Fibroblast of lung (primary cell): ENCODE measurements at regions not wholly inside any gene's neighbourhood (a gene's known extent, or its start where the extent isn't known, plus 50 kb on each side); places are given as distances from the start of the nearest gene placed in this dataset.

ENCODE experiments used
- DNase-seq, 2 donors: peaks; one replicate each; pipeline versions ENCODE4 v3.0.0 to v3.0.0-alpha.2; 2010; ENCODE audit warnings: low read depth in 2 of 2
- H2AFZ ChIP-seq: 2 replicates; pipeline ENCODE4 v1.5.1; 2012; ENCODE audit warnings: low read length, control low read depth, inconsistent platforms
- H3K27ac ChIP-seq: 2 replicates; pipeline ENCODE4 v1.5.1; 2011; ENCODE audit warnings: low read length, control low read depth; ENCODE audit not compliant: insufficient read depth
- H3K27me3 ChIP-seq: 2 replicates; pipeline ENCODE4 v1.5.1; 2011; ENCODE audit warnings: mild to moderate bottlenecking, low read length; ENCODE audit not compliant: control insufficient read depth, insufficient read depth
- H3K36me3 ChIP-seq: 2 replicates; pipeline ENCODE4 v1.5.1; 2011; ENCODE audit warnings: low read length; ENCODE audit not compliant: control insufficient read depth, insufficient read depth
- H3K4me1 ChIP-seq: 2 replicates; pipeline ENCODE4 v1.5.1; 2011; ENCODE audit warnings: low read length; ENCODE audit not compliant: control insufficient read depth, insufficient read depth; ENCODE audit errors: extremely low read depth
- H3K4me2 ChIP-seq: 2 replicates; pipeline ENCODE4 v1.5.1; 2011; ENCODE audit warnings: low read length, control low read depth; ENCODE audit not compliant: insufficient read depth; ENCODE audit errors: extremely low read depth
- H3K4me3 ChIP-seq, 4 experiments: fragments of 200-600 bp in 1 of 4; sonication (generic) in 1 of 4; replicated peaks in 1 of 4; 2 replicates each; pipeline ENCODE4 v1.5.1; 2011 to 2016; ENCODE audit warnings: low read length in 4 of 4, low read depth in 3 of 4, mild to moderate bottlenecking in 3 of 4, control low read depth in 2 of 4, inconsistent platforms in 1 of 4, mixed read lengths in 1 of 4; ENCODE audit not compliant: insufficient read depth in 1 of 4; ENCODE audit errors: control extremely low read depth in 1 of 4
- H3K79me2 ChIP-seq: 2 replicates; pipeline ENCODE4 v1.5.1; 2012; ENCODE audit warnings: mild to moderate bottlenecking, low read length, inconsistent platforms; ENCODE audit not compliant: control insufficient read depth, insufficient read depth
- H3K9ac ChIP-seq: 2 replicates; pipeline ENCODE4 v1.5.1; 2011; ENCODE audit warnings: mild to moderate bottlenecking, low read length, control low read depth; ENCODE audit not compliant: insufficient read depth
- H3K9me3 ChIP-seq: 2 replicates; pipeline ENCODE4 v1.5.1; 2012; ENCODE audit warnings: low read depth, low read length; ENCODE audit not compliant: control insufficient read depth, insufficient read depth
- H4K20me1 ChIP-seq: 2 replicates; pipeline ENCODE4 v1.5.1; 2011; ENCODE audit warnings: low read length; ENCODE audit not compliant: control insufficient read depth, insufficient read depth; ENCODE audit errors: extremely low read depth
- EZH2 ChIP-seq: IDR thresholded peaks from 2 replicates; pipeline ENCODE4 v1.5.1; 2012; ENCODE audit warnings: low read length, control low read depth, mild to moderate bottlenecking; ENCODE audit errors: missing control alignments
- TF ChIP-seq, protein P1 (sequence below), 2 donors: IDR thresholded peaks in 1 of 2; conservative IDR thresholded peaks in 1 of 2; 1 replicate in 1 of 2; 2 replicates in 1 of 2; pipeline ENCODE4 v1.5.1; 2011 to 2012; ENCODE audit warnings: low read length in 2 of 2, control low read depth in 1 of 2, inconsistent platforms in 1 of 2, low read depth in 1 of 2, mild to moderate bottlenecking in 1 of 2

DNA sequence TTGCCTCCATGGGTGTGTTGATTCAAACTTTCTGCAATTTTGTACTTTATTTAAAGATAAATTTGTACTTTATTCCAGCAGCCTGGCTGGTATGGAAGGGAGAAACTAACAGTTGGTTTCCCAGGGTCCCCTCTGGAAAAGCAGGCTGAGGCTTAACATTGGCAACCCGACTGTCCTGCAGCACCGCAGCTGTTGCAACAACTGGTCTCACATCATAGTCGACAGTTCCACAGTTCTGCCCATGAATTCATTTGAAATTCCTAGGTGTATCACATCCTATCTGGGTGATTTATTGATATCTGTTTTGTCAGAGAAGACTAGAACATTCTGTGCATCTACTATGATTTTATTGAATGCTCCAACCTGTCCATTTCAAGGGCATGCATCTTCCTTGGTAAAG, 98.8 kb upstream of the GATB start:
- Histone ChIP-seq H4K20me1 (no peaks in the 10 kb centered on the region), H2AFZ (no peak overlapping the region), H3K4me3 (no peak overlapping the region), H3K9me3 (no peaks in the 10 kb centered on the region), H3K4me2 (no peak overlapping the region), H3K27me3 (no peaks in the 10 kb centered on the region), H3K4me1 (no peaks in the 10 kb centered on the region), H3K79me2 (no peaks in the 10 kb centered on the region), H3K36me3 (no peaks in the 10 kb centered on the region), H3K9ac (no peak overlapping the region), H3K27ac (no peak overlapping the region)
- TF ChIP-seq, protein P1, sequence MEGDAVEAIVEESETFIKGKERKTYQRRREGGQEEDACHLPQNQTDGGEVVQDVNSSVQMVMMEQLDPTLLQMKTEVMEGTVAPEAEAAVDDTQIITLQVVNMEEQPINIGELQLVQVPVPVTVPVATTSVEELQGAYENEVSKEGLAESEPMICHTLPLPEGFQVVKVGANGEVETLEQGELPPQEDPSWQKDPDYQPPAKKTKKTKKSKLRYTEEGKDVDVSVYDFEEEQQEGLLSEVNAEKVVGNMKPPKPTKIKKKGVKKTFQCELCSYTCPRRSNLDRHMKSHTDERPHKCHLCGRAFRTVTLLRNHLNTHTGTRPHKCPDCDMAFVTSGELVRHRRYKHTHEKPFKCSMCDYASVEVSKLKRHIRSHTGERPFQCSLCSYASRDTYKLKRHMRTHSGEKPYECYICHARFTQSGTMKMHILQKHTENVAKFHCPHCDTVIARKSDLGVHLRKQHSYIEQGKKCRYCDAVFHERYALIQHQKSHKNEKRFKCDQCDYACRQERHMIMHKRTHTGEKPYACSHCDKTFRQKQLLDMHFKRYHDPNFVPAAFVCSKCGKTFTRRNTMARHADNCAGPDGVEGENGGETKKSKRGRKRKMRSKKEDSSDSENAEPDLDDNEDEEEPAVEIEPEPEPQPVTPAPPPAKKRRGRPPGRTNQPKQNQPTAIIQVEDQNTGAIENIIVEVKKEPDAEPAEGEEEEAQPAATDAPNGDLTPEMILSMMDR (conservative IDR thresholded peaks at IDR 0.05 in 1 of 2, IDR thresholded peaks at IDR 0.05 in 1 of 2; ENCODE audit: low read depth in 1 of 2, low read length in 2 of 2): no peak
- no peak for TF ChIP-seq EZH2
- DNase-seq: no peak

- no peaks in the 10 kb centered on the region for H3K9me3 ChIP-seq
Observed at GRCh38 chr4:151858356-151858755, 97.5 kb upstream of the GATB start.

GRCh38 chr4:151857368-151857767, 96.6 kb upstream of the GATB start:
- Histone ChIP-seq H3K36me3 (no peaks in the 10 kb centered on the region), H3K27ac (no peak overlapping the region), H3K27me3 (no peaks in the 10 kb centered on the region), H2AFZ (peak overlapping the region; percentile 23), H3K9me3 (no peaks in the 10 kb centered on the region), H3K9ac (no peak overlapping the region), H3K4me1 (no peaks in the 10 kb centered on the region), H3K4me2 (peak overlapping the region; percentile 59), H3K79me2 (no peaks in the 10 kb centered on the region), H3K4me3 (peak overlapping the region in 1 of 4 experiments; percentile 15), H4K20me1 (no peaks in the 10 kb centered on the region)
- TF ChIP-seq EZH2: no peak
- TF ChIP-seq, protein P1 (conservative IDR thresholded peaks at IDR 0.05 in 1 of 2, IDR thresholded peaks at IDR 0.05 in 1 of 2; ENCODE audit: low read depth in 1 of 2, low read length in 2 of 2): no peak
- no peak for DNase-seq

More at GRCh38 chr4:151858356-151858755, 97.5 kb upstream of the GATB start:
- Histone ChIP-seq H3K36me3 (no peaks in the 10 kb centered on the region), H3K27ac (no peak overlapping the region), H3K4me1 (no peaks in the 10 kb centered on the region), H3K4me2 (no peak overlapping the region), H3K27me3 (no peaks in the 10 kb centered on the region), H4K20me1 (no peaks in the 10 kb centered on the region), H3K9ac (no peak overlapping the region), H2AFZ (no peak overlapping the region), H3K79me2 (no peaks in the 10 kb centered on the region), H3K4me3 (no peak overlapping the region)
- no peak for DNase-seq
- TF ChIP-seq EZH2: no peak
- TF ChIP-seq, protein P1 (conservative IDR thresholded peaks at IDR 0.05 in 1 of 2, IDR thresholded peaks at IDR 0.05 in 1 of 2; ENCODE audit: low read depth in 1 of 2, low read length in 2 of 2): no peak
